Nephron progenitor cell (in vitro differentiated cells): ENCODE measurements at regions not wholly inside any gene's neighbourhood (a gene's known extent, or its start where the extent isn't known, plus 50 kb on each side); places are given as distances from the start of the nearest gene placed in this dataset.

Experiments used
- DNase-seq: peaks from one replicate; pipeline ENCODE4 v3.0.0; 2021
- H3K27ac Mint-ChIP-seq: 2 replicates; pipeline ENCODE4 v1.8.0; 2021; ENCODE audit warnings: mild to moderate bottlenecking, moderate library complexity, mixed read lengths
- H3K27me3 Mint-ChIP-seq: 2 replicates; pipeline ENCODE4 v1.8.0; 2021; ENCODE audit warnings: mild to moderate bottlenecking, low read depth, mixed read lengths; ENCODE audit not compliant: poor library complexity
- H3K36me3 Mint-ChIP-seq: 2 replicates; pipeline ENCODE4 v1.8.0; 2021; ENCODE audit warnings: low read depth, mixed read lengths
- H3K4me1 Mint-ChIP-seq: 2 replicates; pipeline ENCODE4 v1.8.0; 2021; ENCODE audit warnings: mixed read lengths
- H3K4me3 Mint-ChIP-seq: 2 replicates; pipeline ENCODE4 v1.8.0; 2021; ENCODE audit warnings: mild to moderate bottlenecking, moderate library complexity, mixed read lengths
- H3K9me3 Mint-ChIP-seq: 2 replicates; pipeline ENCODE4 v1.8.0; 2021; ENCODE audit warnings: mild to moderate bottlenecking, moderate library complexity, mixed read lengths
- TF ChIP-seq, protein P1 (sequence below): fragments of 200-600 bp; sonication (generic); IDR thresholded peaks from 2 replicates; pipeline ENCODE4 v1.5.0; 2021; ENCODE audit warnings: antibody characterized with exemption

DNA sequence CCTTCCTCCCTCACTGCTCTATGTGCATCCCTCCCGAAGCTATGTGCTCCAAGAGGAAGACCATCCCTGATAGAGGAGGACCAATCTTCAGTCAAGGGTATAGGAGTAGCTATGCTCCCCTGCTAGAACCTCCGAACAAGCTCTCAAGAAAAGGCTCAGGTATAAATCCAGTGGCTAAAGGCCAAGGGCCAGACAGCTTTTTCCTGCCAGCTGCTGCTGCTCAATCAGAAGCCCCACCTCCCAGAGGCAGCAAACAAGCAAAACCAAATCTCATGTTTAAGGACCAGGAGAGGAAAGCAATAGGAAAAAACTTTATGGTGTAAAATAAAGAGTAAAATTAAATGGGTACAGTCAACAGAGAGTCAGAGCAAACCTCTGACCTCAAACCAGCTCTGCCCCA lies 187.2 kb downstream of the FGFR2 start:
- Mint-ChIP-seq H3K4me3 (no peak overlapping the region), H3K36me3 (no peaks in the 10 kb centered on the region), H3K27ac (peak overlapping the region; percentile 23), H3K4me1 (peaks cover 35% of the 10 kb centered on the region), H3K27me3 (peaks cover 27% of the 10 kb centered on the region), H3K9me3 (peaks cover 17% of the 10 kb centered on the region)
- DNase-seq: no peak
- TF ChIP-seq, protein P1, sequence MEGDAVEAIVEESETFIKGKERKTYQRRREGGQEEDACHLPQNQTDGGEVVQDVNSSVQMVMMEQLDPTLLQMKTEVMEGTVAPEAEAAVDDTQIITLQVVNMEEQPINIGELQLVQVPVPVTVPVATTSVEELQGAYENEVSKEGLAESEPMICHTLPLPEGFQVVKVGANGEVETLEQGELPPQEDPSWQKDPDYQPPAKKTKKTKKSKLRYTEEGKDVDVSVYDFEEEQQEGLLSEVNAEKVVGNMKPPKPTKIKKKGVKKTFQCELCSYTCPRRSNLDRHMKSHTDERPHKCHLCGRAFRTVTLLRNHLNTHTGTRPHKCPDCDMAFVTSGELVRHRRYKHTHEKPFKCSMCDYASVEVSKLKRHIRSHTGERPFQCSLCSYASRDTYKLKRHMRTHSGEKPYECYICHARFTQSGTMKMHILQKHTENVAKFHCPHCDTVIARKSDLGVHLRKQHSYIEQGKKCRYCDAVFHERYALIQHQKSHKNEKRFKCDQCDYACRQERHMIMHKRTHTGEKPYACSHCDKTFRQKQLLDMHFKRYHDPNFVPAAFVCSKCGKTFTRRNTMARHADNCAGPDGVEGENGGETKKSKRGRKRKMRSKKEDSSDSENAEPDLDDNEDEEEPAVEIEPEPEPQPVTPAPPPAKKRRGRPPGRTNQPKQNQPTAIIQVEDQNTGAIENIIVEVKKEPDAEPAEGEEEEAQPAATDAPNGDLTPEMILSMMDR: no peak

DNA sequence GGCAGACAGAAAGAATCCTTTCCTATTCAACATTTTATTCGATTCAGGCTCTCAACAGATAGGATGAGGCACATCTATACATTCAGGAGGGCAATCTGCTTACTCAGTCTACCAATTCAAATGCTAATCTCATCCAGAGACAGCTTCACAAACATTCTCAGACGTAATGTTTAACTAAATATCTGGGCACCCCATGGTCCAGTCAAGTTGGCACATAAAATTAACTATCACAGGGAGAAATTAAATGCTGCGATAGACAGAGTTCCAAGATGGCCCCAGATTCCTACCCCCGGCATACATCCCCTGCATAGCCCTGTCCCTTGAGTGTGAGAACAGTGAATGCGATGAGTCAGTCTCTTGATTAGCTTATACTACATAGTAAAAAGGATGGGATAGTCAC lies 184.3 kb downstream of the FGFR2 start:
- Mint-ChIP-seq H3K27me3 (peaks cover 32% of the 10 kb centered on the region), H3K27ac (no peak overlapping the region), H3K9me3 (peaks cover 20% of the 10 kb centered on the region), H3K4me1 (peaks cover 32% of the 10 kb centered on the region), H3K36me3 (no peaks in the 10 kb centered on the region), H3K4me3 (no peak overlapping the region)
- no peak for DNase-seq
- TF ChIP-seq, protein P1: no peak

DNA sequence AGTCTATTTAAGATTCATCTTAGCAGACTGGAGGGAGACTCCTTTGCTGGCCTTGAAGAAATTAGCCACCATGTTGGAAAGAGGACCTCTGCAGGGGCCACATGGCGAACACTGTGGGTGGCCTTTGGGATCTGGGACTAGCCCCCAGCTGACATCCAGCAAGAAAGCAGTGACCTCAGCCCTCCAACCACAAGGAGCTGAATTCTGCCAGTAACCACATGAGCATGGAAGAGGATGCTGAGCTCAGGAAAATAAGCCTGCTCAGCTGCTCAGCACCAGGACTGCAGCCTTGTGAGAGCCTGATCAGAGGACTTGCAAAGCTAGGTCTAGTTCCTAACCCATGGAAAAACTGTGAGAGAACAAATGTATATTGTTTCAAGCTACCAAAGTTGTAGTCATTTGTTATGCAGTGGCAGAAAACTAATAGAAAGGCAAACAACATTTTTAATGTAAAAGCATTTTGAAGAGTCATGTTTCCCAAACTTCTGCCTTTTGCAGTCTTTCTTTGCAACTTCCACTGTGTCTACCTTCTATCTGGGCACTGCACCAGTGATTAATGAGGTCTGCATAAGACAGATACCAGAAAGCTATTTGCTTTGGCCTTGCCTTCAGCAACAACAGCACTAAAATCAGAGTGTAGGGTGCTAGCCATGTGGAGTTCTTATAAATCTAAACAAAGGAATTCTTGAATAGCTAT lies 183.7 kb downstream of the FGFR2 start:
- Mint-ChIP-seq H3K27me3 (peaks cover 36% of the 10 kb centered on the region), H3K4me1 (peaks cover 36% of the 10 kb centered on the region), H3K36me3 (no peaks in the 10 kb centered on the region), H3K9me3 (peaks cover 26% of the 10 kb centered on the region), H3K27ac (no peak overlapping the region), H3K4me3 (no peak overlapping the region)
- DNase-seq: no peak
- TF ChIP-seq, protein P1: no peak

DNA sequence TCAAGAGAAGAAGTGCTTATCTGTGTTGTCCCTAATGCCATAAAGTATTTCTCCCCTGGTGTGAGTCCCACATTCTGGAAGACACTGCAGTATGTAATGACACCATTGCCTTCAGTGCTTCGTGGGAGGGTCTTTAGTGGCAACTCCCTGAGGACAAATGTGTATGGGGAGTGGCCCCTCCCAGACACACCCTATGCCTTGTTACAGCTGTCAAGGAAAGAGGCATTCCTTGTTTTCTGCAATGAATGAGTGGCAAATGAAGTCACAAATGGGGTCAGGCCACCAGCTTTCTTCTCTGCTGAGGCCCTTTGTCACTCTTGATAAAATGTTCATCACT lies 183.2 kb downstream of the FGFR2 start:
- Mint-ChIP-seq H3K4me3 (no peak overlapping the region), H3K9me3 (peaks cover 28% of the 10 kb centered on the region), H3K4me1 (peaks cover 36% of the 10 kb centered on the region), H3K27me3 (peaks cover 37% of the 10 kb centered on the region), H3K27ac (no peak overlapping the region), H3K36me3 (no peaks in the 10 kb centered on the region)
- TF ChIP-seq, protein P1: no peak
- no peak for DNase-seq

DNA sequence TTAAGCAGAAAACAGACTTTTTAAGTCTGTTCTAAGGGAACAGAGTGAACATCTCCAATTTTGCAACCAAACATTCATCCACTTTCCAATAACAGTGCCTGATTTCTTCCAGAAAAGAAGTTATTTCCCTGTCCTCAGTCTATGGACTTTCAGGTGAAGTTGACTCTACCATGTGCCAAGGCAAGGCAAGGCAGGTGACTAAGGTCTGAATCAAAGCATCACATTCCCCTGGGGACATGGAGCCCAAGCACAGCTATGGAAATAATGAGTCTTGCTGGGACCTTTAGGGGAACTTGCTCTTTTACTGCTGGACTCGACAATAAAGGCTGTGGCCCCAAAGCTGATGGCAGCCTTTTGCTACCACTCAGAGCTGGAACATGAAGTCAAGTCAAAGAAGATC lies 182.2 kb downstream of the FGFR2 start:
- Mint-ChIP-seq H3K9me3 (peaks cover 35% of the 10 kb centered on the region), H3K4me3 (no peak overlapping the region), H3K4me1 (peaks cover 33% of the 10 kb centered on the region), H3K27me3 (peaks cover 33% of the 10 kb centered on the region), H3K27ac (no peak overlapping the region), H3K36me3 (peaks cover 5% of the 10 kb centered on the region)
- TF ChIP-seq, protein P1: no peak
- no peak for DNase-seq

DNA sequence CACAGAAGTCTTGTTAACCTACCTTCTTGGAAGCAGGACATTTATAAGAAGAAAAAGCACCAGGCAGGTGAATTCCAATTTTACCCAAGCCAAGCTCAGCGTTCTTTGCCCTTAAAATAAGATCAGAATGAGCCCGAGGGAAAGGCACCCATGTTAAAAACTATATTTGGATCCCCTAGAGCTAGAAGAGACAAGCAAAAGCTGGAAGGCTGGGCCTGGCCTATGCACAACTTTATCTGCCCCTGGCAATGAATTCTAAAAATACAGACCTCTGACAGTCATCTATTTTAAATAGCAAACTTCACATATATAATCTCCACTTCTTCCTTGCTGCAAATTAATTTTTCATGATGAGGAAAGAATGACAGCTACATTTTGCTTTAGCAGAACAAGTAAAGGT lies 180.9 kb downstream of the FGFR2 start:
- peaks cover 39% of the 10 kb centered on the region for H3K9me3 Mint-ChIP-seq
- peaks cover 5% of the 10 kb centered on the region for H3K36me3 Mint-ChIP-seq
- peaks cover 29% of the 10 kb centered on the region for H3K4me1 Mint-ChIP-seq
- H3K4me3 Mint-ChIP-seq: no peak overlapping the region
- TF ChIP-seq, protein P1: no peak
- no peak overlapping the region for H3K27ac Mint-ChIP-seq
- peaks cover 30% of the 10 kb centered on the region for H3K27me3 Mint-ChIP-seq
- DNase-seq: no peak
